H1 (cell line): ENCODE measurements at regions not wholly inside any gene's neighbourhood (a gene's known extent, or its start where the extent isn't known, plus 50 kb on each side); places are given as distances from the start of the nearest gene placed in this dataset.

Source experiments
- CTCF ChIA-PET: fragments of 300-600 bp; sonication (Branson Sonifier 250); formaldehyde crosslinking; loops from one replicate; lab custom pipeline; 2021; ENCODE audit not compliant: partially characterized antibody; lab: Charles Lee
- POLR2A ChIA-PET: fragments of 300-600 bp; sonication (Branson Sonifier 250); formaldehyde crosslinking; loops from one replicate; lab custom pipeline; 2021; ENCODE audit warnings: inconsistent platforms; ENCODE audit not compliant: partially characterized antibody; lab: Charles Lee
- DNase-seq, 2 experiments: peaks; one replicate each; pipeline versions ENCODE4 v3.0.0 to v3.0.0-alpha.2; 2010 to 2022; ENCODE audit warnings: low spot score in 2 of 2, low read depth in 1 of 2, mixed read lengths in 1 of 2
- FAIRE-seq: peaks from 2 replicates; lab custom pipeline; 2011; peaks lifted over from hg19 to GRCh38; lab: Jason Lieb, UNC
- H2AFZ ChIP-seq: 2 replicates; pipeline ENCODE4 v1.8.1; 2012; ENCODE audit warnings: low read length, inconsistent platforms
- H2AK5ac ChIP-seq: 2 replicates; pipeline ENCODE4 v1.6.1; 2013; ENCODE audit warnings: low read depth, low read length
- H2BK120ac ChIP-seq: replicated peaks from 2 replicates; pipeline ENCODE3; 2013; ENCODE audit warnings: low read depth, low read length, inconsistent platforms
- H2BK12ac ChIP-seq: 2 replicates; pipeline ENCODE4 v1.6.1; 2013; ENCODE audit warnings: low read depth, low read length
- H2BK15ac ChIP-seq: 2 replicates; pipeline ENCODE4 v1.6.1; 2013; ENCODE audit warnings: low read length
- H2BK20ac ChIP-seq: 2 replicates; pipeline ENCODE4 v1.6.1; 2013; ENCODE audit warnings: low read length
- H2BK5ac ChIP-seq: 2 replicates; pipeline ENCODE4 v1.6.1; 2013; ENCODE audit warnings: low read depth, low read length
- H3K14ac ChIP-seq: 2 replicates; pipeline ENCODE4 v1.6.1; 2013; ENCODE audit warnings: inconsistent platforms; ENCODE audit not compliant: insufficient read length
- H3K18ac ChIP-seq: 2 replicates; pipeline ENCODE4 v1.6.1; 2013; ENCODE audit warnings: low read length; ENCODE audit errors: extremely low read depth
- H3K23ac ChIP-seq: 2 replicates; pipeline ENCODE4 v1.6.1; 2013; ENCODE audit warnings: inconsistent platforms; ENCODE audit not compliant: insufficient read length
- H3K23me2 ChIP-seq: 2 replicates; pipeline ENCODE4 v1.6.1; 2013; ENCODE audit warnings: low read depth, low read length
- H3K27ac ChIP-seq: 2 replicates; pipeline ENCODE4 v1.6.1; 2011; ENCODE audit warnings: low read depth, low read length, inconsistent platforms
- H3K27me3 ChIP-seq, 4 experiments: replicated peaks in 1 of 4; 1 replicate in 1 of 4; 2 replicates in 3 of 4; pipeline versions ENCODE4 v1.6.1 to v1.8.1; 2011 to 2013; ENCODE audit warnings: low read length in 3 of 4, mild to moderate bottlenecking in 3 of 4, inconsistent platforms in 2 of 4, mixed read lengths in 2 of 4, moderate library complexity in 1 of 4; ENCODE audit not compliant: control insufficient read depth in 3 of 4, insufficient read depth in 3 of 4; ENCODE audit errors: extremely low read depth in 1 of 4
- H3K36me3 ChIP-seq, 4 experiments: 2 replicates each; pipeline versions ENCODE4 v1.6.1 to v1.8.1; 2011 to 2013; ENCODE audit warnings: mild to moderate bottlenecking in 4 of 4, low read length in 3 of 4, moderate library complexity in 2 of 4, control low read depth in 1 of 4, inconsistent platforms in 1 of 4; ENCODE audit not compliant: insufficient read depth in 4 of 4, control insufficient read depth in 2 of 4
- H3K4ac ChIP-seq: replicated peaks from 2 replicates; pipeline ENCODE3; 2013; ENCODE audit warnings: low read length, low read depth, mixed read lengths, inconsistent platforms; ENCODE audit not compliant: insufficient read length
- H3K4me1 ChIP-seq, 4 experiments: replicated peaks in 1 of 4; 1 replicate in 1 of 4; 2 replicates in 3 of 4; pipeline versions ENCODE4 v1.6.1 to v1.8.1; 2011 to 2013; ENCODE audit warnings: low read length in 3 of 4, inconsistent platforms in 2 of 4, mixed read lengths in 1 of 4; ENCODE audit not compliant: insufficient read depth in 4 of 4, control insufficient read depth in 3 of 4
- H3K4me2 ChIP-seq, 2 experiments: 2 replicates each; pipeline versions ENCODE4 v1.6.1 to v1.8.1; 2011 to 2013; ENCODE audit warnings: low read depth in 2 of 2, low read length in 2 of 2, control low read depth in 1 of 2, inconsistent platforms in 1 of 2, mild to moderate bottlenecking in 1 of 2; ENCODE audit not compliant: insufficient read depth in 1 of 2
- H3K4me3 ChIP-seq, 4 experiments: fragments of 200-600, 300-600 bp in 1 of 4; sonication (generic), shearing (Covaris generic), sonication (Bioruptor Twin) in 1 of 4; 2 replicates each; pipeline versions ENCODE4 v1.5.1 to v1.8.1; 2011 to 2016; ENCODE audit warnings: low read length in 4 of 4, low read depth in 3 of 4, control low read depth in 2 of 4, inconsistent platforms in 2 of 4, mild to moderate bottlenecking in 2 of 4, mixed read lengths in 1 of 4, moderate library complexity in 1 of 4; ENCODE audit not compliant: insufficient read depth in 2 of 4; ENCODE audit errors: extremely low read depth in 1 of 4
- H3K56ac ChIP-seq: replicated peaks from 2 replicates; pipeline ENCODE3; 2013; ENCODE audit warnings: low read depth, mild to moderate bottlenecking, mixed read lengths, low read length, inconsistent platforms; ENCODE audit not compliant: insufficient read length
- H3K79me1 ChIP-seq: 2 replicates; pipeline ENCODE4 v1.6.1; 2013; ENCODE audit warnings: low read depth, low read length, control low read depth
- H3K79me2 ChIP-seq, 2 experiments: 2 replicates each; pipeline versions ENCODE4 v1.6.1 to v1.8.1; 2012 to 2013; ENCODE audit warnings: low read length in 2 of 2, mild to moderate bottlenecking in 2 of 2, inconsistent platforms in 1 of 2; ENCODE audit not compliant: insufficient read depth in 2 of 2, control insufficient read depth in 1 of 2
- H3K9ac ChIP-seq, 4 experiments: replicated peaks in 1 of 4; 1 replicate in 1 of 4; 2 replicates in 3 of 4; pipeline versions ENCODE4 v1.6.1 to v1.8.1; 2011 to 2013; ENCODE audit warnings: low read depth in 3 of 4, low read length in 3 of 4, control low read depth in 2 of 4, mild to moderate bottlenecking in 2 of 4, moderate library complexity in 2 of 4, inconsistent platforms in 1 of 4; ENCODE audit errors: extremely low read depth in 1 of 4
- H3K9me3 ChIP-seq, 2 experiments: 2 replicates each; pipeline versions ENCODE4 v1.6.1 to v1.8.1; 2012 to 2013; ENCODE audit warnings: mild to moderate bottlenecking in 2 of 2, moderate library complexity in 2 of 2, control low read depth in 1 of 2, inconsistent platforms in 1 of 2, low read depth in 1 of 2, low read length in 1 of 2, mixed read lengths in 1 of 2; ENCODE audit not compliant: insufficient read depth in 2 of 2
- H4K20me1 ChIP-seq, 2 experiments: replicated peaks in 1 of 2; 2 replicates each; pipeline versions ENCODE3 to v1.8.1; 2011 to 2013; ENCODE audit warnings: inconsistent platforms in 2 of 2, low read length in 2 of 2, mild to moderate bottlenecking in 1 of 2; ENCODE audit not compliant: insufficient read depth in 2 of 2, control insufficient read depth in 1 of 2
- H4K5ac ChIP-seq: 2 replicates; pipeline ENCODE4 v1.6.1; 2013; ENCODE audit warnings: low read length, low read depth, mixed read lengths, inconsistent platforms; ENCODE audit not compliant: insufficient read length
- H4K8ac ChIP-seq: 2 replicates; pipeline ENCODE4 v1.8.0; 2013; ENCODE audit warnings: mild to moderate bottlenecking, moderate library complexity, low read length, inconsistent platforms; ENCODE audit not compliant: insufficient read depth; ENCODE audit errors: extremely low read depth
- H4K91ac ChIP-seq: replicated peaks from 2 replicates; pipeline ENCODE3; 2013; ENCODE audit warnings: low read length, mixed read lengths, inconsistent platforms; ENCODE audit not compliant: insufficient read length
- CBX8 ChIP-seq: fragments of 300-800, 300-1000 bp; sonication (generic); IDR thresholded peaks from 2 replicates; pipeline ENCODE4 v1.7.1; 2016; ENCODE audit warnings: low read depth, low read length, borderline replicate concordance
- EP300 ChIP-seq, 2 experiments: IDR thresholded peaks; 1 replicate in 1 of 2; 2 replicates in 1 of 2; pipeline ENCODE4 v1.6.1; 2011 to 2012; ENCODE audit warnings: low read depth in 2 of 2, low read length in 2 of 2, mild to moderate bottlenecking in 2 of 2, borderline replicate concordance in 1 of 2, inconsistent platforms in 1 of 2, moderate library complexity in 1 of 2
- WGBS, 2 experiments: shearing (Covaris generic) in 1 of 2; methylation state at CpG; one replicate each; pipeline versions ENCODE4 v1.1.6 to v1.1.7; 2013 to 2015; ENCODE audit warnings: low lambda C conversion rate in 2 of 2, mixed read lengths in 2 of 2, inconsistent platforms in 1 of 2, low coverage in 1 of 2, missing lambda C conversion rate in 1 of 2; ENCODE audit not compliant: insufficient replicate concordance in 2 of 2, insufficient coverage in 1 of 2, insufficient read length in 1 of 2; ENCODE audit errors: extremely low coverage in 1 of 2, missing lambda C conversion rate in 1 of 2; 5-methylcytosine and 5-hydroxymethylcytosine counted together

- Histone ChIP-seq H3K9ac (no peak overlapping the region), H3K27ac (no peak overlapping the region), H4K20me1 (no peaks in the 10 kb centered on the region), H3K23me2 (no peaks in the 10 kb centered on the region; the same call in 1 of the 2 replicates), H3K4me3 (no peak overlapping the region), H3K14ac (no peak overlapping the region), H3K27me3 (no peaks in the 10 kb centered on the region), H3K4ac (no peak overlapping the region), H2AFZ (no peak overlapping the region)
- 82% methylated on average over 3 of the region's 3 CpGs; no CpG with 5 or more reads in 1 of the 2 experiments for WGBS, 2 experiments
- TF ChIP-seq EP300 (IDR thresholded peaks at IDR 0.05; ENCODE audit: borderline replicate concordance in 1 of 2, low read depth in 2 of 2, low read length in 2 of 2) (no peak), CBX8 (no peak)
- TF ChIP-seq, all 59 proteins: peak for 0
- H3K23ac ChIP-seq, result no peak overlapping the region
- H2BK20ac ChIP-seq, result no peak overlapping the region
- H3K4me1 ChIP-seq, result peaks cover 0 to 15% (median 6%) of the 10 kb centered on the region in 4 experiments; a peak in 5 of 7 replicates
- no peak overlapping the region for H3K56ac ChIP-seq
- H2BK120ac ChIP-seq, result no peak overlapping the region
- no peak overlapping the region for H3K4me2 ChIP-seq
- DNase-seq (no peak), FAIRE-seq (no peak)
- no peaks in the 10 kb centered on the region for H3K79me2 ChIP-seq
- H2BK5ac ChIP-seq, result no peak overlapping the region
- no peak overlapping the region for H2BK15ac ChIP-seq
- CTCF ChIA-PET, result interaction anchor here (0.8 to 1.0 kb wide), 2 partner anchors 11 to 108 kb away, joined by 3 read pairs; no protein-coding TSS in a partner anchor
- no peak overlapping the region for H2BK12ac ChIP-seq
- no peak overlapping the region for H4K5ac ChIP-seq
- no peak overlapping the region for H4K91ac ChIP-seq
- POLR2A ChIA-PET, result no interaction called here
- no peaks in the 10 kb centered on the region for H3K9me3 ChIP-seq
- no peak overlapping the region for H3K18ac ChIP-seq
- H3K36me3 ChIP-seq, result no peaks in the 10 kb centered on the region
- no peak overlapping the region for H4K8ac ChIP-seq
- no peaks in the 10 kb centered on the region for H3K79me1 ChIP-seq
- no peak overlapping the region for H2AK5ac ChIP-seq
Observed at GRCh38 chr9:13580131-13580530, 300.6 kb upstream of the MPDZ start.
